K562 (cell line): ENCODE measurements at regions not wholly inside any gene's neighbourhood (a gene's known extent, or its start where the extent isn't known, plus 50 kb on each side); places are given as distances from the start of the nearest gene placed in this dataset.

Source experiments
- ATAC-seq: fragments of 200-7000 bp; cut with Tn5 transposase; 3 replicates; pipeline ENCODE4 v1.9.1; 2020; ENCODE audit warnings: moderate library complexity
- BruUV-seq: library from RNA; stranded (reverse); fragments of 400-500 nt; replicated peaks from 2 replicates; lab custom pipeline; 2021; lab: Mats Ljungman, UMichigan
- CTCF ChIA-PET: fragments of 300-600 bp; formaldehyde crosslinking; extraction: SDS; loops from one replicate; lab custom pipeline; 2021; ENCODE audit warnings: low intra/inter-chr PET ratio; lab: Yijun Ruan, JAX
- POLR2A ChIA-PET: fragments of 300-600, 350-650 bp; sonication (Branson Sonifier 250); formaldehyde crosslinking; extraction: SDS; loops from one replicate; lab custom pipeline; 2021; ENCODE audit warnings: antibody characterized with exemption, inconsistent platforms; lab: Yijun Ruan, JAX
- DNase-seq, 4 experiments: peaks; one replicate each; pipeline versions ENCODE4 v3.0.0 to v3.0.0-alpha.2; 2011 to 2018; ENCODE audit warnings: low spot score in 3 of 4, mixed read lengths in 3 of 4; ENCODE audit errors: extremely low read depth in 1 of 4
- FAIRE-seq: peaks from 2 replicates; lab custom pipeline; 2011; peaks lifted over from hg19 to GRCh38; lab: Jason Lieb, UNC
- H2AFZ ChIP-seq: 2 replicates; pipeline ENCODE4 v1.6.0; 2011; ENCODE audit warnings: low read depth, low read length, control low read depth, inconsistent platforms
- H3K27ac ChIP-seq: fragments of 200-600 bp; 3 replicates; pipeline ENCODE4 v1.8.0; 2011; ENCODE audit warnings: low read depth, mild to moderate bottlenecking, control low read depth, inconsistent platforms, low read length, moderate library complexity, mixed read lengths; ENCODE audit errors: extremely low read depth
- H3K27me3 ChIP-seq, 2 experiments: fragments of 300-600 bp in 1 of 2; 2 replicates in 1 of 2; 3 replicates in 1 of 2; pipeline versions ENCODE4 v1.6.0 to v1.8.0; 2011; ENCODE audit warnings: inconsistent platforms in 2 of 2, low read length in 2 of 2, mild to moderate bottlenecking in 1 of 2, mixed read lengths in 1 of 2, moderate library complexity in 1 of 2; ENCODE audit not compliant: control insufficient read depth in 2 of 2, insufficient read depth in 2 of 2
- H3K36me3 ChIP-seq: fragments of 300-600 bp; 3 replicates; pipeline ENCODE4 v1.8.0; 2011; ENCODE audit warnings: mild to moderate bottlenecking, low read length, inconsistent platforms; ENCODE audit not compliant: control insufficient read depth, insufficient read depth
- H3K4me1 ChIP-seq, 2 experiments: fragments of 200-600 bp in 1 of 2; replicated peaks in 1 of 2; 2 replicates in 1 of 2; 3 replicates in 1 of 2; pipeline versions ENCODE4 v1.5.1 to v1.8.0; 2011; ENCODE audit warnings: inconsistent platforms in 2 of 2, low read length in 2 of 2, mild to moderate bottlenecking in 1 of 2, mixed read lengths in 1 of 2, moderate library complexity in 1 of 2; ENCODE audit not compliant: control insufficient read depth in 2 of 2, insufficient read depth in 2 of 2
- H3K4me2 ChIP-seq: 2 replicates; pipeline ENCODE4 v1.6.1; 2011; ENCODE audit warnings: low read length, control low read depth, inconsistent platforms, mixed read lengths; ENCODE audit not compliant: insufficient read depth
- H3K4me3 ChIP-seq: fragments of 200-600 bp; sonication (generic), shearing (Covaris generic); 2 replicates; pipeline ENCODE4 v1.5.1; 2016; ENCODE audit warnings: control low read depth, inconsistent platforms
- H3K79me2 ChIP-seq: fragments of 200-600 bp; 3 replicates; pipeline ENCODE4 v1.8.0; 2011; ENCODE audit warnings: low read length, inconsistent platforms; ENCODE audit not compliant: control insufficient read depth, insufficient read depth
- H3K9ac ChIP-seq, 2 experiments: 2 replicates each; pipeline versions ENCODE4 v1.6.0 to v1.6.1; 2011; ENCODE audit warnings: low read depth in 2 of 2, low read length in 2 of 2, control low read depth in 1 of 2, inconsistent platforms in 1 of 2, mild to moderate bottlenecking in 1 of 2, mixed read lengths in 1 of 2; ENCODE audit not compliant: insufficient read depth in 1 of 2
- H3K9me1 ChIP-seq: one replicate; pipeline ENCODE4 v1.6.0; 2011; ENCODE audit warnings: inconsistent platforms, mild to moderate bottlenecking, low read length, moderate library complexity; ENCODE audit not compliant: control insufficient read depth, insufficient read depth
- H3K9me3 ChIP-seq: replicated peaks from 2 replicates; pipeline ENCODE4 v1.5.1; 2011; ENCODE audit warnings: low read depth, low read length, inconsistent platforms; ENCODE audit not compliant: control insufficient read depth, insufficient read depth
- H4K20me1 ChIP-seq: replicated peaks from 2 replicates; pipeline ENCODE4 v1.6.1; 2011; ENCODE audit warnings: low read length, inconsistent platforms, mixed read lengths; ENCODE audit not compliant: control insufficient read depth, insufficient read depth
- CEBPG ChIP-seq, 3 experiments: fragments of 200-800 bp in 1 of 3; sonication (Bioruptor generic) in 1 of 3; sonication (generic) in 1 of 3; formaldehyde crosslinking in 1 of 3; IDR thresholded peaks in 2 of 3; conservative IDR thresholded peaks in 1 of 3; 2 replicates each; pipeline versions ENCODE4 v1.6.1 to v1.8.0; 2016 to 2022; ENCODE audit warnings: missing compliant biosample characterization in 2 of 3, missing genetic modification characterization in 2 of 3, mild to moderate bottlenecking in 1 of 3, missing genetic modification reagents in 1 of 3
- KLF10 ChIP-seq: fragments of 250-450 bp; sonication (Bioruptor Pico); IDR thresholded peaks from 2 replicates; pipeline ENCODE4 v1.6.1; 2021; ENCODE audit warnings: matching md5 sums
- PPARD ChIP-seq: fragments of 250-450 bp; sonication (Bioruptor Pico); IDR thresholded peaks from 2 replicates; pipeline ENCODE4 v1.8.0; 2022; ENCODE audit warnings: inconsistent platforms, mild to moderate bottlenecking, moderate library complexity
- ZNF354B ChIP-seq: fragments of 250-450 bp; sonication (Bioruptor Pico); IDR thresholded peaks from 2 replicates; pipeline ENCODE4 v1.4.0; 2020
- WGBS: fragments of 100-300 bp; shearing (Covaris generic); methylation state at CpG from one replicate; pipeline ENCODE4 v1.1.6; 2016; ENCODE audit warnings: low coverage, mixed read lengths; ENCODE audit not compliant: insufficient coverage; ENCODE audit errors: missing lambda C conversion rate; 5-methylcytosine and 5-hydroxymethylcytosine counted together
- in situ Hi-C: fragments of 300-500 bp; cut with MboI; formaldehyde crosslinking; loops from 4 replicates; pipeline ENCODE4 v1.15.0; 2018; ENCODE audit warnings: inconsistent platforms, mixed read lengths
- intact Hi-C: fragments of 100-400 bp; cut with micrococcal nuclease; formaldehyde crosslinking; loops from 2 replicates; pipeline ENCODE4 v1.14.2; 2022
- TF ChIP-seq, protein P1 (sequence below): fragments of 450-650 bp; IDR thresholded peaks from 2 replicates; pipeline ENCODE4 v1.6.1; 2016; ENCODE audit warnings: low read depth

DNA sequence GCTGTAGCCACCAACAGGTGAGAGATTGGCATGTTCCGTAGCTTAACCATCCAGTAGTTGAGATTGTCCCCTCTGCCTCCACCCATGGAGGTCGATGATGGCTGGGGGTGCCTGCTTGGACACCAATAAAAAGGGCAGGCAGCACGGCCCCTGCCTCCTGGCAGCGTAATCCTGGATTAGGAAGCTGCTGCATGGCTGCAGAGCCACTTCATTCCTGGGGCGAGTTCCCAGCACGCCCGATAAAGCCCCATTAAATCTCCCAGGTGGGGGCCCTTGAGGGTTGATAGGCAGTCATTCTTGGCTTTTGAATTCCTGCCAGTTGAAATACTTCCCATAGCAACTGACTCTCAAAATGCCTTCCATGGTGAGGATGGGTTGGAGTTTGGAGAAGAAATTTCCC, 67.8 kb downstream of the PLXNA1 start:
- WGBS, result 0% methylated on average over 5 of the region's 7 CpGs
- Histone ChIP-seq H3K4me3 (no peak overlapping the region), H3K27ac (no peak overlapping the region), H3K27me3 (peaks cover 0 to 4% of the 10 kb centered on the region in 2 experiments; a peak in 1 of 5 replicates), H3K9ac (no peak overlapping the region), H3K79me2 (no peaks in the 10 kb centered on the region), H4K20me1 (no peaks in the 10 kb centered on the region), H3K4me2 (no peak overlapping the region), H3K36me3 (no peaks in the 10 kb centered on the region), H3K9me1 (no peaks in the 10 kb centered on the region), H3K4me1 (no peaks in the 10 kb centered on the region; a peak in 1 of 5 replicates), H2AFZ (no peak overlapping the region), H3K9me3 (no peaks in the 10 kb centered on the region)
- intact Hi-C loops (no loop called here), in situ Hi-C loops (no loop called here)
- ChIA-PET CTCF (no interaction called here), POLR2A (no interaction called here)
- no peak for DNase-seq
- no TSS peak for BruUV-seq
- no peak for ATAC-seq
- TF ChIP-seq KLF10 (no peak), ZNF354B (CRISPR knock-in tag) (no peak), CEBPG (CRISPR knock-in tag; IDR thresholded peaks at IDR 0.05) (no peak), CEBPG (tag; conservative IDR thresholded peaks at IDR 0.05 in 1 of 2, IDR thresholded peaks at IDR 0.05 in 1 of 2) (no peak), PPARD (CRISPR knock-in tag) (no peak)
- TF ChIP-seq, protein P1, sequence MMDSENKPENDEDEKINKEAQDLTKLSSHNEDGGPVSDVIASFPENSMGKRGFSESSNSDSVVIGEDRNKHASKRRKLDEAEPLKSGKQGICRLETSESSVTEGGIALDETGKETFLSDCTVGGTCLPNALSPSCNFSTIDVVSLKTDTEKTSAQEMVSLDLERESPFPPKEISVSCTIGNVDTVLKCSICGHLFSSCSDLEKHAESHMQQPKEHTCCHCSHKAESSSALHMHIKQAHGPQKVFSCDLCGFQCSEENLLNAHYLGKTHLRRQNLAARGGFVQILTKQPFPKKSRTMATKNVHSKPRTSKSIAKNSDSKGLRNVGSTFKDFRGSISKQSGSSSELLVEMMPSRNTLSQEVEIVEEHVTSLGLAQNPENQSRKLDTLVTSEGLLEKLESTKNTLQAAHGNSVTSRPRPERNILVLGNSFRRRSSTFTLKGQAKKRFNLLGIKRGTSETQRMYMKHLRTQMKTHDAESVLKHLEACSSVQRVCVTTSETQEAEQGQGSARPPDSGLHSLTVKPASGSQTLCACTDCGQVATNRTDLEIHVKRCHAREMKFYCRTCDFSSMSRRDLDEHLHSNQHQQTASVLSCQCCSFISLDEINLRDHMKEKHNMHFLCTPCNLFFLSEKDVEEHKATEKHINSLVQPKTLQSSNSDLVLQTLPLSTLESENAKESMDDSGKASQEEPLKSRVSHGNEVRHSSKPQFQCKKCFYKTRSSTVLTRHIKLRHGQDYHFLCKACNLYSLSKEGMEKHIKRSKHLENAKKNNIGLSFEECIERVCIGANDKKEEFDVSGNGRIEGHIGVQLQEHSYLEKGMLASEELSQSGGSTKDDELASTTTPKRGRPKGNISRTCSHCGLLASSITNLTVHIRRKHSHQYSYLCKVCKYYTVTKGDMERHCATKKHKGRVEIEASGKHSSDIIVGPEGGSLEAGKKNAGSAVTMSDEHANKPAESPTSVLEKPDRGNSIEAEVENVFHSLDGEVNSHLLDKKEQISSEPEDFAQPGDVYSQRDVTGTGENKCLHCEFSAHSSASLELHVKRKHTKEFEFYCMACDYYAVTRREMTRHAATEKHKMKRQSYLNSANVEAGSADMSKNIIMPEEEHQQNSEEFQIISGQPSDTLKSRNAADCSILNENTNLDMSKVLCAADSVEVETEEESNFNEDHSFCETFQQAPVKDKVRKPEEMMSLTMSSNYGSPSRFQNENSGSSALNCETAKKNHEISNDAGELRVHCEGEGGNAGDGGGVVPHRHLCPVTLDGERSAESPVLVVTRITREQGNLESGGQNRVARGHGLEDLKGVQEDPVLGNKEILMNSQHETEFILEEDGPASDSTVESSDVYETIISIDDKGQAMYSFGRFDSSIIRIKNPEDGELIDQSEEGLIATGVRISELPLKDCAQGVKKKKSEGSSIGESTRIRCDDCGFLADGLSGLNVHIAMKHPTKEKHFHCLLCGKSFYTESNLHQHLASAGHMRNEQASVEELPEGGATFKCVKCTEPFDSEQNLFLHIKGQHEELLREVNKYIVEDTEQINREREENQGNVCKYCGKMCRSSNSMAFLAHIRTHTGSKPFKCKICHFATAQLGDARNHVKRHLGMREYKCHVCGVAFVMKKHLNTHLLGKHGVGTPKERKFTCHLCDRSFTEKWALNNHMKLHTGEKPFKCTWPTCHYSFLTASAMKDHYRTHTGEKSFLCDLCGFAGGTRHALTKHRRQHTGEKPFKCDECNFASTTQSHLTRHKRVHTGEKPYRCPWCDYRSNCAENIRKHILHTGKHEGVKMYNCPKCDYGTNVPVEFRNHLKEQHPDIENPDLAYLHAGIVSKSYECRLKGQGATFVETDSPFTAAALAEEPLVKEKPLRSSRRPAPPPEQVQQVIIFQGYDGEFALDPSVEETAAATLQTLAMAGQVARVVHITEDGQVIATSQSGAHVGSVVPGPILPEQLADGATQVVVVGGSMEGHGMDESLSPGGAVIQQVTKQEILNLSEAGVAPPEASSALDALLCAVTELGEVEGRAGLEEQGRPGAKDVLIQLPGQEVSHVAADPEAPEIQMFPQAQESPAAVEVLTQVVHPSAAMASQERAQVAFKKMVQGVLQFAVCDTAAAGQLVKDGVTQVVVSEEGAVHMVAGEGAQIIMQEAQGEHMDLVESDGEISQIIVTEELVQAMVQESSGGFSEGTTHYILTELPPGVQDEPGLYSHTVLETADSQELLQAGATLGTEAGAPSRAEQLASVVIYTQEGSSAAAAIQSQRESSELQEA, result no peak
- FAIRE-seq, result no peak
